ENCODE measurements at regions not wholly inside any gene's neighbourhood (a gene's known extent, or its start where the extent isn't known, plus 50 kb on each side); places are given as distances from the start of the nearest gene placed in this dataset.
"Not testable (repeated sequence)": the region's sequence is repeated elsewhere in the genome, so short reads cannot be mapped to it uniquely, and the experiment has no call there.

DNA sequence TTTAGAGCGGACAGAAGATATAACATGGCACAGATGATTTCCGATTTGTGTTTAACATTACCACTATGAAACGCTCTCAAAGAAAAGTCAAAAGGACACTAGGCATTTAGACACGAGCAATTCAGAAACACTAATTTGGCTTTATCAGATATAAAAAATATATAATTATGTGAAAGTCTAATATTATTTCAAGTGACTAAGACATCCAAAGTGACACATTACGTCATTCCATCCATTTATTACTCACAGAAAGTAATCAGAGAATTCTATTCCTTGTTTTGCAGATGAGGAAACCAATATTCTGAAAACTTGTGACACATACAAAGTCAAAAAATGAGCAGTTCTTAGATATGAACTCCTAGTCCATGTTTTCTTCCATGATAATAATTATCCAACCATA lies 250.8 kb upstream of the USP15 start:
- no peak overlapping the region for H3K4me3 ChIP-seq
- no peaks in the 10 kb centered on the region for H3K9me3 ChIP-seq (replicated peaks in 1 of 3)
- WGBS, 4 donors = 86 to 95% (median 89%) methylated on average over 5 of the region's 5 CpGs
- intact Hi-C loops (cut with DNase I) = no loop called here
- H3K27ac ChIP-seq = no peak overlapping the region
- TF ChIP-seq, protein P1, sequence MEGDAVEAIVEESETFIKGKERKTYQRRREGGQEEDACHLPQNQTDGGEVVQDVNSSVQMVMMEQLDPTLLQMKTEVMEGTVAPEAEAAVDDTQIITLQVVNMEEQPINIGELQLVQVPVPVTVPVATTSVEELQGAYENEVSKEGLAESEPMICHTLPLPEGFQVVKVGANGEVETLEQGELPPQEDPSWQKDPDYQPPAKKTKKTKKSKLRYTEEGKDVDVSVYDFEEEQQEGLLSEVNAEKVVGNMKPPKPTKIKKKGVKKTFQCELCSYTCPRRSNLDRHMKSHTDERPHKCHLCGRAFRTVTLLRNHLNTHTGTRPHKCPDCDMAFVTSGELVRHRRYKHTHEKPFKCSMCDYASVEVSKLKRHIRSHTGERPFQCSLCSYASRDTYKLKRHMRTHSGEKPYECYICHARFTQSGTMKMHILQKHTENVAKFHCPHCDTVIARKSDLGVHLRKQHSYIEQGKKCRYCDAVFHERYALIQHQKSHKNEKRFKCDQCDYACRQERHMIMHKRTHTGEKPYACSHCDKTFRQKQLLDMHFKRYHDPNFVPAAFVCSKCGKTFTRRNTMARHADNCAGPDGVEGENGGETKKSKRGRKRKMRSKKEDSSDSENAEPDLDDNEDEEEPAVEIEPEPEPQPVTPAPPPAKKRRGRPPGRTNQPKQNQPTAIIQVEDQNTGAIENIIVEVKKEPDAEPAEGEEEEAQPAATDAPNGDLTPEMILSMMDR (IDR thresholded peaks at IDR 0.05) = no peak
- TF ChIP-seq POLR2A (IDR thresholded peaks at IDR 0.05) = no peak
- DNase-seq = no peak
- no peaks in the 10 kb centered on the region for H3K27me3 ChIP-seq
- no peaks in the 10 kb centered on the region for H3K4me1 ChIP-seq (replicated peaks in 1 of 2)
- H3K36me3 ChIP-seq (replicated peaks in 1 of 2) = no peaks in the 10 kb centered on the region

DNA sequence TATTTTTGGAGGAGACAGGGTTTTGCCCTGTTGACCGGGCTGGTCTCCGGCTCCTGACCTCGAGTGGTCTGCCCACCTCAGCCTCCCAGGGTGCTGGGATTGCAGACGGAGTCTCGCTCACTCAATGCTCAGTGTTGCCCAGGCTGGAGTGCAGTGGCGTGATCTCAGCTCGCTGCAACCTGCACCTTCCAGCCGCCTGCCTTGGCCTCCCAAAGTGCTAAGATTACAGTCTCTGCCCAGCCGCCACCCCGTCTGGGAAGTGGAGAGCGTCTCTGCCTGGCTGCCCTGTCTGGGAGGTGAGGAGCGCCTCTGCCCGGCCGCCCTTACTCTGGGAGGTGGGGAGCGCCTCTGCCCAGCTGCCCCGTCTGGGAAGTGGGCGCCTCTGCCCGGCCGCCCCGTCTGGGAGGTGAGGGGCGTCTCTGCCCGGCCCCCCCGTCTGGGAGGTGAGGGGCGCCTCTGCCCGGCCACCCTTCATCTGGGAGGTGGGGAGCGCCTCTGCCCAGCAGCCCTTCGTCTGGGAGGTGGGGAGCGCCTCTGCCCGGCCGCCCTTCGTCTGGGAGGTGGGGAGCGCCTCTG lies 249.8 kb upstream of the USP15 start:
- 90 to 100% (median 97%) methylated on average over 5 to 32 of the region's 32 CpGs for WGBS, 4 donors
- H3K9me3 ChIP-seq (replicated peaks in 1 of 3); intact Hi-C loops (cut with DNase I); H3K36me3 ChIP-seq (replicated peaks in 1 of 2); H3K27me3 ChIP-seq; H3K27ac ChIP-seq; H3K4me3 ChIP-seq; H3K4me1 ChIP-seq (replicated peaks in 1 of 2); DNase-seq: not testable (repeated sequence)

- intact Hi-C loops (cut with DNase I) = not testable (repeated sequence)
- WGBS, 4 donors = 92 to 95% (median 94%) methylated on average over 14 to 22 of the region's 22 CpGs
Measured at GRCh38 chr12:62010973-62011372, 249.2 kb upstream of the USP15 start.

GRCh38 chr12:62014330-62014729 lies 245.9 kb upstream of the USP15 start:
- Histone ChIP-seq H3K9me3 (replicated peaks in 1 of 3) (no peaks in the 10 kb centered on the region), H3K4me1 (replicated peaks in 1 of 2) (no peaks in the 10 kb centered on the region), H3K27ac (no peak overlapping the region), H3K36me3 (replicated peaks in 1 of 2) (no peaks in the 10 kb centered on the region), H3K4me3 (no peak overlapping the region), H3K27me3 (no peaks in the 10 kb centered on the region)
- DNase-seq = no peak
- 93 to 95% (median 94%) methylated on average over 8 of the region's 8 CpGs for WGBS, 4 donors
- TF ChIP-seq, protein P1 (IDR thresholded peaks at IDR 0.05) = no peak
- TF ChIP-seq POLR2A (IDR thresholded peaks at IDR 0.05) = no peak
- intact Hi-C loops (cut with DNase I) = no loop called here

More at GRCh38 chr12:62010973-62011372, 249.2 kb upstream of the USP15 start:
- not testable (repeated sequence) for DNase-seq; H3K4me1 ChIP-seq (replicated peaks in 1 of 2); H3K9me3 ChIP-seq (replicated peaks in 1 of 3); H3K27ac ChIP-seq; H3K27me3 ChIP-seq; H3K4me3 ChIP-seq; H3K36me3 ChIP-seq (replicated peaks in 1 of 2)

- no peak for DNase-seq
- intact Hi-C loops (cut with DNase I) = no loop called here
- Histone ChIP-seq H3K27ac (no peak overlapping the region), H3K36me3 (replicated peaks in 1 of 2) (no peaks in the 10 kb centered on the region), H3K27me3 (no peaks in the 10 kb centered on the region), H3K4me3 (no peak overlapping the region), H3K4me1 (replicated peaks in 1 of 2) (no peaks in the 10 kb centered on the region), H3K9me3 (replicated peaks in 1 of 3) (no peaks in the 10 kb centered on the region)
- 50 to 74% (median 58%) methylated on average over 3 of the region's 3 CpGs for WGBS, 4 donors
- no peak for TF ChIP-seq POLR2A (IDR thresholded peaks at IDR 0.05)
- TF ChIP-seq, protein P1 (IDR thresholded peaks at IDR 0.05) = no peak
Measured at GRCh38 chr12:62016021-62016420, 244.2 kb upstream of the USP15 start.

Measured in adrenal gland (tissue), 9 donors.